ENCODE measurements at regions not wholly inside any gene's neighbourhood (a gene's known extent, or its start where the extent isn't known, plus 50 kb on each side); places are given as distances from the start of the nearest gene placed in this dataset.

DNA sequence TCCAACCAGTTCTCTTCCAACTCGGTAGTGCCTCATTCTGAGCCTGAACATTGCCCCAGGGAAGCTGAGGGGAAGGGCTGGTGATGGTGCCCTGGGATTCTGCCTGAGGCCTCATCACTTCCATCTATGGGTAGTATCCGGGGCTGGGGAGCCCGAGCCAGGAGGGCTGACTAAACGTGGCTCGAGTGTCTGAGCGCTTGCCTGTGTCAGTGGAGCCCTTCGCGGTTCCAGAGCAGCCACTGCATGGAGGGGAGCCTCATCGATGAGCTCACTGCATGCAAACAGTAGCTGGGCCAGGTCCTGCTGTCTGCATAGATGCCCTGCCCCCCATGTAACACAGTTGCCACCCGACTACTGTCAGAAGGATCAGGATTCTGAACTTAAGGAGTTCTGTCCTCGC is 129.3 kb downstream of the GLI2 start:
- TF ChIP-seq CTCF (IDR thresholded peaks at IDR 0.05), result no peak
- TF ChIP-seq POLR2A (IDR thresholded peaks at IDR 0.05), result no peak
